ENCODE measurements at regions not wholly inside any gene's neighbourhood (a gene's known extent, or its start where the extent isn't known, plus 50 kb on each side); places are given as distances from the start of the nearest gene placed in this dataset.
A peak's percentile ranks its signal among the peaks of the same experiment; 100 is the strongest.

DNA sequence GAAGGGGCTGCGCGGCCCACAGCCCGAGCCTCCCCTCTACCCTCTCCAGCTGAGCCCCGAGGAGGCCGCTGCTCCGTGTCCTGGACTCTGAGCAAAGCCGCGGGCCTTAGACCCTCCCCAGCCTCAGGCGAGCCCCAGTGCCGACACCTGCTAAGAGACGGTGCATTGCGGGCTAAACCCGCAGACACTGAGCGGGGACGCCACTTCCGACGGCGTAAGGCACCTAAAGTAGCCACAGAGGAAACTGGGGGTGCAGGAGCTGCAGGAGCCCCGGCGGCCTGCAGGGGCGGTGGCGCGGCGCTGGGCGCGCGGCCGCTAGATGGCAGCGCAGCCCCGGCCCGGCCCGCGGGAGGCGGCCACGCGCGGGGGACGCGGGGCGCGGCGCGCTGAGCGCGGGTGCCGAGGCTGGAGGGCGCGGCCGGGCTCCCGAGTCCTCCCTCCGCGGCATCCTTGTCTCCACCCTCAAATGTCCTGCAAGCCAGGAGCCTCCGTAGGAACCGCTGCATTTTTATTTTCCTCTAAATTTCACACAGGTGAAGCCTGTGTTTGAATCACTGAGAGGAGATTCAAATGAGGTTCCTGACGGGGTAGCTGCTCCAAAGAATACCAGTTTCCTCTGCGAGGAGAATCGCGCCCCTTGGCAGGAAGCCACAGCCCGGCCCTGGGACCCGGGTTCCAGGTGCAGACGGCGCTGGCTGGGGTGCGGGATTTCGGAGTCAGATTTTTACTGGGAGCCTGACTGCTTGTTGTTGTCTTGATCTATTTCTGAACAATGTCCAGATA lies 650.5 kb downstream of the GALR1 start:
- no peaks in the 10 kb centered on the region for H3K9me3 ChIP-seq (ENCODE audit: control insufficient read depth in 1 of 2, low read length in 2 of 2)
- peaks cover 0 to 7% of the 10 kb centered on the region in 2 donors for H3K27me3 ChIP-seq (ENCODE audit: control insufficient read depth in 1 of 2, insufficient read depth in 2 of 2, low read length in 2 of 2)
- H3K9ac ChIP-seq (ENCODE audit: low read depth in 1 of 2, low read length in 2 of 2), result no peak overlapping the region
- no peak overlapping the region for H3K27ac ChIP-seq (ENCODE audit: low read depth, low read length)
- H3K4me1 ChIP-seq (ENCODE audit: control insufficient read depth in 1 of 2, insufficient read depth in 2 of 2, low read length in 2 of 2), result peaks cover 0 to 3% of the 10 kb centered on the region in 2 donors
- H3K36me3 ChIP-seq (ENCODE audit: control insufficient read depth in 1 of 2, insufficient read depth in 2 of 2, low read length in 2 of 2), result no peaks in the 10 kb centered on the region
- H3K4me3 ChIP-seq (ENCODE audit: low read depth in 1 of 2, low read length in 2 of 2), result peak overlapping the region in 1 of 2 donors; percentile 41

GRCh38 chr18:77905011-77905410 lies 655.4 kb downstream of the GALR1 start:
- Histone ChIP-seq H3K4me1 (ENCODE audit: control insufficient read depth in 1 of 2, insufficient read depth in 2 of 2, low read length in 2 of 2) (peaks cover 0 to 3% of the 10 kb centered on the region in 2 donors), H3K27ac (ENCODE audit: low read depth, low read length) (no peak overlapping the region), H3K4me3 (ENCODE audit: low read depth in 1 of 2, low read length in 2 of 2) (no peak overlapping the region), H3K27me3 (ENCODE audit: control insufficient read depth in 1 of 2, insufficient read depth in 2 of 2, low read length in 2 of 2) (no peaks in the 10 kb centered on the region), H3K9ac (ENCODE audit: low read depth in 1 of 2, low read length in 2 of 2) (no peak overlapping the region), H3K9me3 (ENCODE audit: control insufficient read depth in 1 of 2, low read length in 2 of 2) (no peaks in the 10 kb centered on the region), H3K36me3 (ENCODE audit: control insufficient read depth in 1 of 2, insufficient read depth in 2 of 2, low read length in 2 of 2) (no peaks in the 10 kb centered on the region)

DNA sequence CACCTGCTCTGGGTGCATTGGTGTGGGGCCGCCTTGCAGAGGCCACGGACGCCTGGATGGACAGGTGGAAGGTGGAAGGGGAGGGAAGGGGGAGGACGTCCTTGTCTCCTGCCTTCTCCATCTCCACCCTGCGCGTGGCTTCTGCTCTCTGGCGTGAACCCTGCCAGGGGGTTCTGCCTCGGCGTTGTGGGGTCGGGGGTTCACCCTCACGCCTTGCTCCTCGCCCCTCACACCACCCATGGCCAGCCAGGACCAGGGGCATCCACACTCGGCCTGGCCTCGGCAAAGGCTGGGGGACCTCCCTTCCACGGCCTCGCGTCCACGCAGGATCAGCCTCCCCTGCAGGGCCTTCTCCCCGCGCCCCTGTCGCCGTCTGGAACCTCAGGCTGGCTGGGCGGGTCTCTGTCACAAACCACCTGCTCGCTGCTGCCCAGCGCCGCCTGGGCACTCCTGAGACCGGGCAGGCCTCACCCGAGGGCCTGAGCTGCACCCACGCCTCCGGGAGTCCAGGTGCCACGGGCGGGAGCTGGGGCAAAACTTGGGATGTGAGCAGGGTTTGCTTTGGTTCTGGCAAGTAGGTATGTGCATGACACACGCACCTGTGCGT lies 655.9 kb downstream of the GALR1 start:
- Histone ChIP-seq H3K4me3 (ENCODE audit: low read depth in 1 of 2, low read length in 2 of 2) (no peak overlapping the region), H3K4me1 (ENCODE audit: control insufficient read depth in 1 of 2, insufficient read depth in 2 of 2, low read length in 2 of 2) (peaks cover 0 to under 1% of the 10 kb centered on the region in 2 donors), H3K36me3 (ENCODE audit: control insufficient read depth in 1 of 2, insufficient read depth in 2 of 2, low read length in 2 of 2) (no peaks in the 10 kb centered on the region), H3K9me3 (ENCODE audit: control insufficient read depth in 1 of 2, low read length in 2 of 2) (no peaks in the 10 kb centered on the region), H3K27ac (ENCODE audit: low read depth, low read length) (no peak overlapping the region), H3K27me3 (ENCODE audit: control insufficient read depth in 1 of 2, insufficient read depth in 2 of 2, low read length in 2 of 2) (no peaks in the 10 kb centered on the region), H3K9ac (ENCODE audit: low read depth in 1 of 2, low read length in 2 of 2) (no peak overlapping the region)

DNA sequence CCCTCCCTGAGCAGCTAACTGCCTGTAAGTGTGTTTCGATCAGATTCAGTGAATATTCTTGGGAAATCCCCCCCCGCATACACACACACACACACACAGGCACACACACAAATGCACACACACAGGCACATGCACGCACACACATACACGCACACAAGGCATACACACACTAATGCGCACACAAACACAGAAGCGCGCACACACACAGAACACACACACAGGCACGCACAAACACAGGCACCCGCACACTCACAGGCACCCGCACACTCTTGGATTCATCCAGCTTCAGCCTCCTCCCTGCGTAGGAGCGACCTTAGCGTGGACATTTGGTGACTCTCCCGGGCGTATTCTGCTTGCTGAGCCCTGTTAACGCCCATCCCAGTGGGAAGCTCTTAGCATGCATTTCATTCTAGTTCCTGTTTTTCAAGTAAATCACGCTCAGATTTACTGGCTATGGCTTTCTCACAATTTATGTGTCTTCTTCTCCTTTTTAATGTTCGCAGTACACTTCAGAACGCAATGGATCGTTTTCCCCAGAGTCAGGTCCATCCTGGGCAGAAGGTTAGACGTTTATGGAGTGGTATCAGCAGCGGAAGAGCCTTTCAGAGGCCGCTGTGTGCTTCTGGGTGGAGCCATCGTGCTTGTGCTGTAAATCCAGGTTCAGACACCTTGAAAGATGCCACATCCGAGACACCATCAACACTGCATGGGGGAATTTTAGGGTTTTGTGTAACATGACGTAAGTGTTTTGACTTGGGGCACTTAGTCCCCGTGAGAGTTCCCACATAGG lies 656.6 kb downstream of the GALR1 start:
- H3K9me3 ChIP-seq (ENCODE audit: control insufficient read depth in 1 of 2, low read length in 2 of 2), result no peaks in the 10 kb centered on the region
- H3K4me1 ChIP-seq (ENCODE audit: control insufficient read depth in 1 of 2, insufficient read depth in 2 of 2, low read length in 2 of 2), result no peaks in the 10 kb centered on the region
- H3K4me3 ChIP-seq (ENCODE audit: low read depth in 1 of 2, low read length in 2 of 2), result no peak overlapping the region
- no peak overlapping the region for H3K27ac ChIP-seq (ENCODE audit: low read depth, low read length)
- no peaks in the 10 kb centered on the region for H3K36me3 ChIP-seq (ENCODE audit: control insufficient read depth in 1 of 2, insufficient read depth in 2 of 2, low read length in 2 of 2)
- H3K9ac ChIP-seq (ENCODE audit: low read depth in 1 of 2, low read length in 2 of 2), result no peak overlapping the region
- H3K27me3 ChIP-seq (ENCODE audit: control insufficient read depth in 1 of 2, insufficient read depth in 2 of 2, low read length in 2 of 2), result no peaks in the 10 kb centered on the region

DNA sequence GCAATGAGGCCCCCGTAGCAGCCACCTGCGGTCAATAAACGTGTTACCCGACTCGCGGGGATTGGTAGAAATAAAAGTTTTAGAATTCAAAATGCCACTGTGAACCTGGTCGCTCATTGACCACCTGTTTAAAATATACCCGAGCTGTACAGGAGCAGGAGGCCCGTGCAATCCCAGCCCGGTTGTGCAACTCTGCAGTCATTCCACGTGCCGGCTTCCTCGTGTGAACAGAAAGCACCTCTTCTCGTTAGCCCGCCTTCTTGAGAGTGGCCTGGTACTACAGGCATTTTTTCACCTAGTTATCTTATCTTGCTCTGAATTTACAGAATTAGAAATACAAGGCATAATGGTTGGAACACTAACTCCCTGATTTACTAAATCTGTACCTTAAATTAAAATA lies 660.7 kb downstream of the GALR1 start:
- no peaks in the 10 kb centered on the region for H3K36me3 ChIP-seq (ENCODE audit: control insufficient read depth in 1 of 2, insufficient read depth in 2 of 2, low read length in 2 of 2)
- no peaks in the 10 kb centered on the region for H3K4me1 ChIP-seq (ENCODE audit: control insufficient read depth in 1 of 2, insufficient read depth in 2 of 2, low read length in 2 of 2)
- no peak overlapping the region for H3K4me3 ChIP-seq (ENCODE audit: low read depth in 1 of 2, low read length in 2 of 2)
- no peak overlapping the region for H3K27ac ChIP-seq (ENCODE audit: low read depth, low read length)
- no peaks in the 10 kb centered on the region for H3K9me3 ChIP-seq (ENCODE audit: control insufficient read depth in 1 of 2, low read length in 2 of 2)
- no peak overlapping the region for H3K9ac ChIP-seq (ENCODE audit: low read depth in 1 of 2, low read length in 2 of 2)
- H3K27me3 ChIP-seq (ENCODE audit: control insufficient read depth in 1 of 2, insufficient read depth in 2 of 2, low read length in 2 of 2), result no peaks in the 10 kb centered on the region

GRCh38 chr18:77911971-77912605 lies 662.4 kb downstream of the GALR1 start:
- no peaks in the 10 kb centered on the region for H3K4me1 ChIP-seq (ENCODE audit: control insufficient read depth in 1 of 2, insufficient read depth in 2 of 2, low read length in 2 of 2)
- H3K9ac ChIP-seq (ENCODE audit: low read depth in 1 of 2, low read length in 2 of 2), result no peak overlapping the region
- H3K4me3 ChIP-seq (ENCODE audit: low read depth in 1 of 2, low read length in 2 of 2), result no peak overlapping the region
- H3K9me3 ChIP-seq (ENCODE audit: control insufficient read depth in 1 of 2, low read length in 2 of 2), result no peaks in the 10 kb centered on the region
- H3K27ac ChIP-seq (ENCODE audit: low read depth, low read length), result no peak overlapping the region
- H3K27me3 ChIP-seq (ENCODE audit: control insufficient read depth in 1 of 2, insufficient read depth in 2 of 2, low read length in 2 of 2), result no peaks in the 10 kb centered on the region
- H3K36me3 ChIP-seq (ENCODE audit: control insufficient read depth in 1 of 2, insufficient read depth in 2 of 2, low read length in 2 of 2), result no peaks in the 10 kb centered on the region

DNA sequence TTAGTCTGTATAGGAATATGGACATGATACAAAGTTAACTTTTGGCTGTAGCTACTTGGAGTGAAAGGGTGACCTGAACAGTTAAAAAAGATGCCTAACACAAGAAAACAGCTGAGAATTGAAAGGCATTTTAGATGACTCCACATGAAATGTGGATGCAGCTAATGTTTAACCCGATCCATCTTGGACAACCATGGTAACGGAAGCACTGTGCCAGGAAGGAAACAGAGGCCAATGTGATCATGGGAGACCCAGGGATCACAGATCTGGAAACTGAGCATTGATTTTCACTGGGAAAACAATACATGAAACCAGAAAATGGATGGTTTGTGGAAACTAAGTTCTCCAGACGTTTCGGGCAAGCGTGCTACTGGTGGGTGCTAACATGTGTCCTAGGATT lies 669.1 kb downstream of the GALR1 start:
- Histone ChIP-seq H3K9me3 (ENCODE audit: control insufficient read depth in 1 of 2, low read length in 2 of 2) (no peaks in the 10 kb centered on the region), H3K36me3 (ENCODE audit: control insufficient read depth in 1 of 2, insufficient read depth in 2 of 2, low read length in 2 of 2) (no peaks in the 10 kb centered on the region)

GRCh38 chr18:77919923-77920322 lies 670.3 kb downstream of the GALR1 start:
- no peak overlapping the region for H3K4me3 ChIP-seq (ENCODE audit: low read depth in 1 of 2, low read length in 2 of 2)
- H3K9me3 ChIP-seq (ENCODE audit: control insufficient read depth in 1 of 2, low read length in 2 of 2), result no peaks in the 10 kb centered on the region
- no peaks in the 10 kb centered on the region for H3K27me3 ChIP-seq (ENCODE audit: control insufficient read depth in 1 of 2, insufficient read depth in 2 of 2, low read length in 2 of 2)
- no peak overlapping the region for H3K27ac ChIP-seq (ENCODE audit: low read depth, low read length)
- H3K36me3 ChIP-seq (ENCODE audit: control insufficient read depth in 1 of 2, insufficient read depth in 2 of 2, low read length in 2 of 2), result no peaks in the 10 kb centered on the region
- no peaks in the 10 kb centered on the region for H3K4me1 ChIP-seq (ENCODE audit: control insufficient read depth in 1 of 2, insufficient read depth in 2 of 2, low read length in 2 of 2)
- no peak overlapping the region for H3K9ac ChIP-seq (ENCODE audit: low read depth in 1 of 2, low read length in 2 of 2)

More for the DNA sequence above, 669.1 kb downstream of the GALR1 start:
- Histone ChIP-seq H3K27ac (ENCODE audit: low read depth, low read length) (no peak overlapping the region), H3K4me3 (ENCODE audit: low read depth in 1 of 2, low read length in 2 of 2) (no peak overlapping the region), H3K27me3 (ENCODE audit: control insufficient read depth in 1 of 2, insufficient read depth in 2 of 2, low read length in 2 of 2) (no peaks in the 10 kb centered on the region), H3K4me1 (ENCODE audit: control insufficient read depth in 1 of 2, insufficient read depth in 2 of 2, low read length in 2 of 2) (no peaks in the 10 kb centered on the region), H3K9ac (ENCODE audit: low read depth in 1 of 2, low read length in 2 of 2) (no peak overlapping the region)

DNA sequence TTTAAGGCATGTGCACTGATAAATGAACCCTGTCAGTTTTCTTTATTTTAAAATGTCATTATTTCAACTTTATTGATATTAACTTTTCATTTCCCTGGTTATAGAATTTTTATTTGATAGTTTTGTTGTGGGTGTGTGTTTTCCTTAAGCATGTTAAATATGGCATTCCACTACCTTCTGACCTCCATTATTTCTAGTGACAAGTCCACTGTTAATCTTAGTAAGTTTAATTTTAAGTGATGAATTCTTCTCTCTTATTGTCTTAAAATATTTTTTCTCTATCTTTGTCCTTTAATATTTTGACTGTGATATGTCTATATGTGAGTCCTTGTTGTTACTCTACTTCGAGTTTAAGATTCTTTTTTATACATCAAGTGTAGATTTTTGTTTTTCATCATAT lies 685.7 kb downstream of the GALR1 start:
- H3K9me3 ChIP-seq (ENCODE audit: control insufficient read depth in 1 of 2, low read length in 2 of 2), result peaks cover 0 to 2% of the 10 kb centered on the region in 2 donors
- no peaks in the 10 kb centered on the region for H3K27me3 ChIP-seq (ENCODE audit: control insufficient read depth in 1 of 2, insufficient read depth in 2 of 2, low read length in 2 of 2)
- H3K36me3 ChIP-seq (ENCODE audit: control insufficient read depth in 1 of 2, insufficient read depth in 2 of 2, low read length in 2 of 2), result no peaks in the 10 kb centered on the region
- no peak overlapping the region for H3K27ac ChIP-seq (ENCODE audit: low read depth, low read length)
- H3K9ac ChIP-seq (ENCODE audit: low read depth in 1 of 2, low read length in 2 of 2), result no peak overlapping the region
- no peaks in the 10 kb centered on the region for H3K4me1 ChIP-seq (ENCODE audit: control insufficient read depth in 1 of 2, insufficient read depth in 2 of 2, low read length in 2 of 2)
- no peak overlapping the region for H3K4me3 ChIP-seq (ENCODE audit: low read depth in 1 of 2, low read length in 2 of 2)

DNA sequence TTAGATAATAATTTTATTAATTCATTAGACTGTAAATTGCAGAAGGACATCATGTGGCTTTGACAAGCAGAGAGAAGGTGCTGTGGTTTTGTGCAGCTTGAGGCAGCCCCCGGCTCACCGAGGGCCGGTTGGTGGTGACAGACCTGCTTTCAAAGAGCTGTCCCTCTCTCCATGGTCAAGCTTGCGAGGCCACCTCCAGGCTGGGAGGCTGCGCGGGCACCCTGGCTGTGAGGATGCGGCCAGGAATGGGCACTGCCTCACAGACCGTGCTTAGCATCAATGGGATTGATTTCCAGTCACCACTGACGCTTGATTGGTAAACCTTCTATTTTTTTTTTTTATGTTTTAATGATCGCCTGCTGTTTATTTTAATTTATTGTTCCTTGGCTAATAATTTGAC lies 690.9 kb downstream of the GALR1 start:
- Histone ChIP-seq H3K27ac (ENCODE audit: low read depth, low read length) (no peak overlapping the region), H3K36me3 (ENCODE audit: control insufficient read depth in 1 of 2, insufficient read depth in 2 of 2, low read length in 2 of 2) (no peaks in the 10 kb centered on the region), H3K9ac (ENCODE audit: low read depth in 1 of 2, low read length in 2 of 2) (no peak overlapping the region), H3K9me3 (ENCODE audit: control insufficient read depth in 1 of 2, low read length in 2 of 2) (peaks cover 0 to 2% of the 10 kb centered on the region in 2 donors), H3K27me3 (ENCODE audit: control insufficient read depth in 1 of 2, insufficient read depth in 2 of 2, low read length in 2 of 2) (no peaks in the 10 kb centered on the region), H3K4me3 (ENCODE audit: low read depth in 1 of 2, low read length in 2 of 2) (no peak overlapping the region), H3K4me1 (ENCODE audit: control insufficient read depth in 1 of 2, insufficient read depth in 2 of 2, low read length in 2 of 2) (no peaks in the 10 kb centered on the region)

Measured in duodenal mucosa (tissue), 2 donors.